DND-41 (cell line): ENCODE measurements at regions not wholly inside any gene's neighbourhood (a gene's known extent, or its start where the extent isn't known, plus 50 kb on each side); places are given as distances from the start of the nearest gene placed in this dataset.

ENCODE experiments used
- CTCF ChIP-seq: IDR thresholded peaks from 2 replicates; pipeline ENCODE4 v1.5.1; 2012; ENCODE audit warnings: borderline replicate concordance, low read length, moderate library complexity, mild to moderate bottlenecking; ENCODE audit not compliant: poor library complexity, severe bottlenecking; ENCODE audit errors: extremely low read depth
- EZH2 ChIP-seq: IDR thresholded peaks from 3 replicates; pipeline ENCODE4 v1.6.1; 2012; ENCODE audit warnings: borderline replicate concordance, low read depth, mild to moderate bottlenecking, moderate library complexity, low read length, inconsistent platforms; ENCODE audit not compliant: severe bottlenecking

DNA sequence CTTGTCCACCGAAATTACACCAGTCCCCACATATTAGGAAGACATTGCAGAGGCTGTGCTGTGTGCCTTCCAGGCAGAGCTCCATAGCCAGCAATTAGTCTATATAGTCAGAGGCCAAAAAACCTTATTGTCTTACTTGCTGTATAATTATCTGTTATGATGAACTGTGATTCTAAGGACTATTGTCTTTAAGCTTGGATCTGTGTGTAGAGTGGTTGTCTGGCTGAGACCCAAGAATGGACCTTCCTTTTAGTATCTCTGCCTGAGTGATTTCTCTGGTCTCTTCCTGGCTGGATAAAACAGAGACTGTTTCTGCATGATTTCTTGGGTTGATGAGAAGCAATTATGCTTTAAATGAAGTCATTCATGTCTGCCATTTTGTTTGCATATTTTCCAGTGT is 465.3 kb downstream of the PRKD1 start:
- TF ChIP-seq CTCF (no peak), EZH2 (no peak)
